HEK293T (cell line): ENCODE measurements at regions not wholly inside any gene's neighbourhood (a gene's known extent, or its start where the extent isn't known, plus 50 kb on each side); places are given as distances from the start of the nearest gene placed in this dataset.

ENCODE experiments used
- BHLHE40 ChIP-seq: fragments of 450-650 bp; IDR thresholded peaks from 2 replicates; pipeline ENCODE4 v1.6.1; 2016; ENCODE audit warnings: mild to moderate bottlenecking, moderate library complexity, borderline replicate concordance
- CTBP1 ChIP-seq: fragments of 450-650 bp; IDR thresholded peaks from 2 replicates; pipeline ENCODE4 v1.6.1; 2016; ENCODE audit warnings: borderline replicate concordance
- ELF4 ChIP-seq: fragments of 450-650 bp; IDR thresholded peaks from 2 replicates; pipeline ENCODE4 v1.6.1; 2017; ENCODE audit warnings: antibody characterized with exemption
- FOXA1 ChIP-seq: fragments of 450-650 bp; IDR thresholded peaks from 2 replicates; pipeline ENCODE4 v1.6.1; 2016; ENCODE audit warnings: mild to moderate bottlenecking
- FOXK2 ChIP-seq: fragments of 450-650 bp; IDR thresholded peaks from 2 replicates; pipeline ENCODE4 v1.6.1; 2016; ENCODE audit warnings: mild to moderate bottlenecking
- FOXM1 ChIP-seq: fragments of 450-650 bp; IDR thresholded peaks from 2 replicates; pipeline ENCODE4 v1.6.1; 2017; ENCODE audit warnings: mild to moderate bottlenecking, borderline replicate concordance
- LEF1 ChIP-seq: fragments of 450-650 bp; IDR thresholded peaks from 2 replicates; pipeline ENCODE4 v1.6.1; 2017; ENCODE audit warnings: mild to moderate bottlenecking, borderline replicate concordance
- SP1 ChIP-seq: fragments of 450-650 bp; IDR thresholded peaks from 2 replicates; pipeline ENCODE4 v1.6.1; 2017
- SUZ12 ChIP-seq: fragments of 450-650 bp; IDR thresholded peaks from 2 replicates; pipeline ENCODE4 v1.6.1; 2016; ENCODE audit warnings: mild to moderate bottlenecking
- TARDBP ChIP-seq: fragments of 450-650 bp; IDR thresholded peaks from 2 replicates; pipeline ENCODE4 v1.6.1; 2016
- ZNF384 ChIP-seq: fragments of 450-650 bp; IDR thresholded peaks from 2 replicates; pipeline ENCODE4 v1.6.1; 2016

DNA sequence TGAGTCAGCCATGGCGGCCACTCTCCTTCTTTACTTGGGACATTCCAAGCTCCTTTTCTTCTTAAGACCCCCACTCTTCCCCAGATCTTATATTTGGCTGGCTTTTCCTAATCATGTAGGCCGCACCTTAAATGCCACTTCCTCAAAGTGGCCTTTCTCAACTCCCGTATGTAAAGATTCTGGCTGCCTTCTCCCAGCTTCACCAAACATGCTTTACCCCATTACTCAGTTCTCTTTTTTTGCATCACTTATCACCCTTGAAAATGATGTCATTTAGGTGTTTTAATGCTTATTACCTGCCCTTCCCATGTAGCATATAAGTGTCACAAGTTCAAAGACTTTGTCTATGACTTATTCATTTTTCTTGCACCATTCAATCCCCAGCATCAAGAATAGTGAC is 810.1 kb upstream of the CELF2 start:
- TF ChIP-seq SUZ12 (no peak), SP1 (no peak), ELF4 (no peak), ZNF384 (no peak), CTBP1 (no peak), TARDBP (no peak), BHLHE40 (no peak), FOXK2 (no peak), FOXA1 (no peak), LEF1 (no peak), FOXM1 (no peak)
